Stimulated activated CD8-positive, alpha-beta memory T cell treated with anti-CD3 and anti-CD28 coated beads, Interleukin-15, amount 100 ng/mL, for 4 hours (primary cell): ENCODE measurements at regions not wholly inside any gene's neighbourhood (a gene's known extent, or its start where the extent isn't known, plus 50 kb on each side); places are given as distances from the start of the nearest gene placed in this dataset.
"Not testable (repeated sequence)": the region's sequence is repeated elsewhere in the genome, so short reads cannot be mapped to it uniquely, and the experiment has no call there.

Source experiments
- DNase-seq, 2 donors: peaks; one replicate each; pipeline ENCODE4 v3.0.0-alpha.2; 2020; ENCODE audit warnings: low read depth in 2 of 2

GRCh38 chr2:62410926-62411456 lies 95.0 kb downstream of the TMEM17 start:
- DNase-seq: no peak

GRCh38 chr2:62410015-62410453 lies 96.0 kb downstream of the TMEM17 start:
- no peak for DNase-seq

DNA sequence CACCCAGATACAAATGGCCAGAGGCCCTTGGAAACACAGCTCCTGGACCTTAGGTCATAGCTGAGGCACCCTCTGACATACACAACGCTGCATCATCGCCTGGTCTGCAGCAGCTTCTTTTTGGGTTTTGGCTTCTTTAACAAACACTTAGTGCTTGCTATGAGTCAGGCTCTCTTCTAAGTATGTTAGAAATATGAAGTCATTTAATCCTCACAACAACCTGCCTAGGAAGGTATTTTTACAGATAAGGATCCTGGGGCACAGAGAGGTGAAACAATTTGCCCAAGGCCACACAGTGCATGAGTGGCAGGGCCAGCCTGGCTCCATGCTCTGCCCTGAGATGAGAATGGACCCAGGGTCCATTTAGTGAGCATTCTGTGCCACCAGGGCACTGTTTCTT lies 96.6 kb downstream of the TMEM17 start:
- no peak for DNase-seq

DNA sequence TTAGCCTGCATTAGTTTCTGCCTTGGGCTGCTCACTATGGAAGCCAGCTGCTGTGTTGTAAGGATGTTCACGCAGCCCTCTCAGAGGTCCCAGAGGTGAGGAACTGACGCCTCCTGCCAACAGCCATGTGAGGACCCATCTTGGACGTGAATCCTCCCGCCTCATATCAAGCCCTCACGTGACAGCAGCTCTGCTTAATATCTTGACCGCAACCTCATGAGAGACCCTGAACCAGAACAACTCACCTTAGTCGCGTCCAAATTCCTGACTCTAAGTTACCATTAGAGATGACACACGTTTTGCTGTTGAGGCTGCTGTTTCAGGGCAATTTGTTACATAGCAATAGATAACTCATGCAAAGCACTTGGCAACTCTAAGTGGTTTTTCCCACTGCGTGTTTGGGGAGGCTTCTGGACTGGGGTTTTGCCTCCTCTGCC lies 97.7 kb downstream of the TMEM17 start:
- no peak for DNase-seq

- DNase-seq: no peak
These were observed 98.2 kb downstream of the TMEM17 start for GRCh38 chr2:62407838-62408237.

DNA sequence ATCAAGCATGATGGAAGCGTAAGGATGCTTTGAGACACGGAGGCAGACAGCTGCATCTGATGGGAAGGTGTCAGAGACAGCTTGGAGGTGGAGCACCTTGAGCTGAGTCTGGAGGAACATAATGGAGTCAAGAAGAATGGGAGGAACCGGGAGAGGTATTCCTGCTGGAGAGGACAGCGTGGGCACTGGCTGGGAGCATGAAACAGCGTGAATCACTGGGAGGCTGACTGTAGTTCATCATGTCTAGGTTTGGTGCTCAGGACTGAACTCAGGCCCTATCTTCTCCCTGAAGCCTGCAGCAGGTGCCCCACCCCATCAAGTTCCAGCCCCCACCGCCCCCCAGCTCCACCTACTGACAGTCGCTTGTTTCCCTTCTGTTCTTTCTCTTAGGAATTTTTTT lies 98.6 kb downstream of the TMEM17 start:
- no peak for DNase-seq

DNA sequence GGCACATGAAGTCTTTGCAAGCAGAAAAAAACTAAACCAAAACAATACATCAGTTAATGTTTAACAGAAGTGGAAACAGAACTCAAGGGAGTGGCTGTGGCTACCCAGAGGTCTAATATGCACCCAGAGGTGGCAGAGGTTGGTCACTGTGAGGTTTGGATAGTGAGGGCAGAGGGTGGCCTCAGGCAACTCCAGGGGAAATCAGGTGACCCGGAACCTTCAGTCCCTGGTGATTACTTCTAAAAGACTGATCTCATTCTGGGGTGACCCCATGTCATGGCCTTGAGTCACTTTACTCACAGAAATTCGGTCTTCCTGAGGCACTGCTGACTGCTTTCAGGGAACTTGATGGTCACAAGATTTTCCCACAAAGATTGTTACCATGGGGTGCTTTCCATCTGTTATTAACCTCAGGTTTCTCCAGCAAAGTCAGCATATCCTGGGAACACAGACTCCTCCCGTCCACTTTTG lies 99.4 kb downstream of the TMEM17 start:
- no peak for DNase-seq

- DNase-seq: no peak
These were observed 101.1 kb downstream of the TMEM17 start for GRCh38 chr2:62404913-62405312.

GRCh38 chr2:62402156-62402555 lies 103.8 kb downstream of the TMEM17 start:
- no peak for DNase-seq

GRCh38 chr2:62398356-62398755 lies 107.6 kb downstream of the TMEM17 start:
- no peak for DNase-seq

DNA sequence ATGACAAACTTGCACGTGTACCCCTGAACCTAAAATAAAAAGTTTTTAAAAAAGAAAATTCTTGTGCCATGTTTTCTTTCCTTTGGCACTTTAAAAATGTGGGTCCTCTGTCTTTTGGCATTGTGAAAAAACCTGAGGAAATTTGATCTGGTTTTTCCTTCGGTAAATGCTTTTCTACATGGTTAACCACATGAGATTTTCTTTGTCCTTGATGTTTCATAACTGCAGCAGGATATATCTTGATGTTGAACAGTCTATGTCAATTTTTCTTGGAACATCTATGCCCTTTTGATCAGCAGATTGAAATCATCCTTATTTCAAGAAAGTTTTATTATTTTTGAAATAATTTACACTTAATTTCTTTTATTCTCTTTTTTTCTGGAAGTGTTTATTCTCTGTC lies 109.1 kb downstream of the TMEM17 start:
- DNase-seq: no peak

- DNase-seq: no peak
These were observed 112.7 kb downstream of the TMEM17 start for GRCh38 chr2:62393293-62393692.

- DNase-seq: no peak
These were observed 114.3 kb downstream of the TMEM17 start for GRCh38 chr2:62391696-62392095.

- not testable (repeated sequence) for DNase-seq
These were observed 119.6 kb downstream of the TMEM17 start for GRCh38 chr2:62386378-62386777.

GRCh38 chr2:62383846-62384245 lies 122.1 kb downstream of the TMEM17 start:
- no peak for DNase-seq

- no peak for DNase-seq
These were observed 123.2 kb downstream of the TMEM17 start for GRCh38 chr2:62382757-62383156.

- no peak for DNase-seq
These were observed 123.9 kb downstream of the TMEM17 start for GRCh38 chr2:62382122-62382521.

DNA sequence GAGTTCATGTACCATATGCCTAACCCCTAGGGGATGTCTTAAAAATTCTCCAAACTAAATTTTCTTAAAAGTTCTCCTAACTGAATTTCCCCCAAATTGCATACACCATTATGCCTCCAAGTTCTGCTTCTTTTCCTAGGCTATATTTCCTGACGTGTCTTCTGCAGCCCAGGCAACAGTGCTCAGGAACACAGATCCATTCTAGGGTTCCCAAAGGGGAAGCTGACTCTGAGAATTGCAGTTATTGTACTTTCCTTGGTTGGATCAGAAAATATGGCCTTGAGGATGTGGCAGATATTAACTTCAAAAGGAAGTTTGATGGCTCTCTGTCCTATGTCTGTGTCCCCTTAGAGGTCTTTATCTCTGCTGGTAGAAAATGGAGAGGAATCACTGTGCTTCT lies 124.3 kb downstream of the TMEM17 start:
- DNase-seq: no peak

DNA sequence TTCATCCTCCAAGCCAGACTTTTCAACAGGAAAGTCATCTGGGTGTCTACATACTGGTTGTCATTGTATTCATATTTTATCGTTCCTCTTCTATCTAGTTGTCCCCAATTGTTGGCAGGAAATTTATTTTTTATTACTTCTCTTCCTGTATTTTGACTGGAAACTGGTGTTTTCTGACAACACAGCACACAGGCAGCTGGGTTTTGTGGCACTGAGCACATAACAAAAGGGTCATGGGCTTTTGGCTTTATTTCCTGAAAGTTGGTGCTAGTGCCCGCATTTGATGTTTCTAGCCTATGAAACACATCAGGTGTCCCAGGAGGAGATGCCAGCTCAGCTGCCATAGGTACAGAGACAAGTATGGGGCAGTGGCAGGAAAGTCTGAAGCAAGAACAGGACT lies 126.4 kb downstream of the TMEM17 start:
- no peak for DNase-seq

- no peak for DNase-seq
These were observed 130.9 kb downstream of the TMEM17 start for GRCh38 chr2:62375113-62375420.

GRCh38 chr2:62374301-62375112 lies 131.5 kb downstream of the TMEM17 start:
- DNase-seq: no peak

DNA sequence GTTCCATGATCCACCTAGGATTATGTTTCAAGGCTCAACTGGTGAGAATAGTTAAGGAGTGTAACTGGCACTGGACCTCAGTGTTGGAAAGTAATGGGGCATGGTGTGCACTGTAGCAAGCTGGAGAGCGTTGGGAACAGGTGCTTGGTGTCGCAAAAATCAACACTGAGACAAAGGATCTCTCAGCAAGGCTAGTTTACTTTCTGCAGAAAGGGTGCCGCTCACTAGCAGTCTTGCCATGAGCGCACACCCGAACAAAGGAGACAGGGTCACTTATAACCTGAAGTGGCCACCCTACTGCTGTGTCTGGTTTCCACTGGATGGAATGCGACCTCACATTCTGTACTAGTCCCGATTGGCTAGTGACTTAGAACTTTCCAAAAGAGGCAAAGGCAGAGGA lies 133.2 kb downstream of the TMEM17 start:
- DNase-seq: no peak
